ENCODE measurements at regions not wholly inside any gene's neighbourhood (a gene's known extent, or its start where the extent isn't known, plus 50 kb on each side); places are given as distances from the start of the nearest gene placed in this dataset.
"Not testable (repeated sequence)": the region's sequence is repeated elsewhere in the genome, so short reads cannot be mapped to it uniquely, and the experiment has no call there.

GRCh38 chr15:61367953-61368352, 138.9 kb upstream of the RORA start:
- Histone ChIP-seq H3K9me3 (ENCODE audit: insufficient read depth, low read length, severe bottlenecking) (no peaks in the 10 kb centered on the region), H3K9ac (ENCODE audit: low read depth, low read length) (no peak overlapping the region), H3K4me1 (ENCODE audit: insufficient read depth, low read length) (no peaks in the 10 kb centered on the region), H3K27me3 (ENCODE audit: insufficient read depth, low read length, poor library complexity) (no peaks in the 10 kb centered on the region), H4K20me1 (ENCODE audit: insufficient read depth, low read length) (no peaks in the 10 kb centered on the region), H3K36me3 (ENCODE audit: insufficient read depth, low read length) (no peaks in the 10 kb centered on the region), H3K4me3 (ENCODE audit: low read depth in 1 of 2, low read length in 2 of 2) (no peak overlapping the region), H3K27ac (ENCODE audit: low read length) (no peak overlapping the region), H3K79me2 (ENCODE audit: insufficient read depth, low read length) (no peaks in the 10 kb centered on the region), H2AFZ (ENCODE audit: low read depth, low read length) (no peak overlapping the region), H3K4me2 (ENCODE audit: insufficient read depth, low read length) (no peak overlapping the region)
- no peak for ATAC-seq (ENCODE audit: insufficient read depth, low read depth)
- TF ChIP-seq EZH2 (IDR thresholded peaks at IDR 0.05; ENCODE audit: borderline replicate concordance, low read depth, low read length, severe bottlenecking) = no peak
- TF ChIP-seq CTCF (IDR thresholded peaks at IDR 0.05; ENCODE audit: borderline replicate concordance, extremely low read depth, low read length, poor library complexity, severe bottlenecking) = peak; percentile 5
- DNase-seq = no peak

- Histone ChIP-seq H3K36me3 (ENCODE audit: insufficient read depth, low read length) (no peaks in the 10 kb centered on the region), H4K20me1 (ENCODE audit: insufficient read depth, low read length) (no peaks in the 10 kb centered on the region), H3K4me2 (ENCODE audit: insufficient read depth, low read length) (no peak overlapping the region), H3K9ac (ENCODE audit: low read depth, low read length) (no peak overlapping the region), H3K27ac (ENCODE audit: low read length) (no peak overlapping the region), H3K79me2 (ENCODE audit: insufficient read depth, low read length) (no peaks in the 10 kb centered on the region), H3K9me3 (ENCODE audit: insufficient read depth, low read length, severe bottlenecking) (no peaks in the 10 kb centered on the region), H3K4me1 (ENCODE audit: insufficient read depth, low read length) (no peaks in the 10 kb centered on the region), H2AFZ (ENCODE audit: low read depth, low read length) (no peak overlapping the region), H3K4me3 (ENCODE audit: low read depth in 1 of 2, low read length in 2 of 2) (no peak overlapping the region), H3K27me3 (ENCODE audit: insufficient read depth, low read length, poor library complexity) (no peaks in the 10 kb centered on the region)
- TF ChIP-seq EZH2 (IDR thresholded peaks at IDR 0.05; ENCODE audit: borderline replicate concordance, low read depth, low read length, severe bottlenecking) = no peak
- no peak for TF ChIP-seq CTCF (IDR thresholded peaks at IDR 0.05; ENCODE audit: borderline replicate concordance, extremely low read depth, low read length, poor library complexity, severe bottlenecking)
- DNase-seq = no peak
- ATAC-seq (ENCODE audit: insufficient read depth, low read depth) = no peak
Observed at GRCh38 chr15:61364871-61365270, 135.8 kb upstream of the RORA start.

GRCh38 chr15:61362912-61363311, 133.8 kb upstream of the RORA start:
- not testable (repeated sequence) for H3K27me3 ChIP-seq (ENCODE audit: insufficient read depth, low read length, poor library complexity); H3K36me3 ChIP-seq (ENCODE audit: insufficient read depth, low read length); H3K4me3 ChIP-seq (ENCODE audit: low read depth in 1 of 2, low read length in 2 of 2); ATAC-seq (ENCODE audit: insufficient read depth, low read depth); DNase-seq; H3K79me2 ChIP-seq (ENCODE audit: insufficient read depth, low read length); H3K9me3 ChIP-seq (ENCODE audit: insufficient read depth, low read length, severe bottlenecking); H3K4me2 ChIP-seq (ENCODE audit: insufficient read depth, low read length); H3K4me1 ChIP-seq (ENCODE audit: insufficient read depth, low read length); H3K9ac ChIP-seq (ENCODE audit: low read depth, low read length); H3K27ac ChIP-seq (ENCODE audit: low read length); H2AFZ ChIP-seq (ENCODE audit: low read depth, low read length); H4K20me1 ChIP-seq (ENCODE audit: insufficient read depth, low read length)

DNA sequence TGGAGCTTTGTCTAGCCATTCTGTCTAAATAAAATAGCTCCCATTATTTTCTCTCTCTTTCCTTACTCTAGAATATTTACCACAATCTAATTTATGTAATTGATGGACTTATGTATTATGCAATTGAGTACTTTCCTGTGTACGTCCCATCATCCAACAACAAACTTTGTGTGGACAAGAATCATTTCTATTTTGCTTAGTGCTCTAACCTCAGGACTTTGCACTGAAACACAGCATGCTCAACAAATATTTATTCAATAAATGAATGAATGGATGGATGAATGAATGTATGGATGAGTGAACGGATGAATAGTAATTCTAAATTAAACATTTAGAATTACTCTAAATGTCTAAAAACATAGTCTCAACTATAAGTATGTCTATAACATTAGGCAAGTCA, 115.2 kb upstream of the RORA start:
- no peaks in the 10 kb centered on the region for H3K27me3 ChIP-seq (ENCODE audit: insufficient read depth, low read length, poor library complexity)
- H3K4me2 ChIP-seq (ENCODE audit: insufficient read depth, low read length) = no peak overlapping the region
- H3K79me2 ChIP-seq (ENCODE audit: insufficient read depth, low read length) = no peaks in the 10 kb centered on the region
- no peaks in the 10 kb centered on the region for H4K20me1 ChIP-seq (ENCODE audit: insufficient read depth, low read length)
- no peaks in the 10 kb centered on the region for H3K9me3 ChIP-seq (ENCODE audit: insufficient read depth, low read length, severe bottlenecking)
- H3K4me3 ChIP-seq (ENCODE audit: low read depth in 1 of 2, low read length in 2 of 2) = no peak overlapping the region
- no peak overlapping the region for H3K9ac ChIP-seq (ENCODE audit: low read depth, low read length)
- TF ChIP-seq CTCF (IDR thresholded peaks at IDR 0.05; ENCODE audit: borderline replicate concordance, extremely low read depth, low read length, poor library complexity, severe bottlenecking) (no peak), EZH2 (IDR thresholded peaks at IDR 0.05; ENCODE audit: borderline replicate concordance, low read depth, low read length, severe bottlenecking) (no peak)
- no peaks in the 10 kb centered on the region for H3K36me3 ChIP-seq (ENCODE audit: insufficient read depth, low read length)
- H3K4me1 ChIP-seq (ENCODE audit: insufficient read depth, low read length) = no peaks in the 10 kb centered on the region
- H3K27ac ChIP-seq (ENCODE audit: low read length) = no peak overlapping the region
- ATAC-seq (ENCODE audit: insufficient read depth, low read depth) (no peak), DNase-seq (no peak)
- H2AFZ ChIP-seq (ENCODE audit: low read depth, low read length) = no peak overlapping the region
